GM12878 (cell line): ENCODE measurements at regions not wholly inside any gene's neighbourhood (a gene's known extent, or its start where the extent isn't known, plus 50 kb on each side); places are given as distances from the start of the nearest gene placed in this dataset.

ENCODE experiments used
- ASH2L ChIP-seq: fragments of 300-600, 200-600 bp; sonication (generic); IDR thresholded peaks from 2 replicates; pipeline ENCODE4 v1.6.1; 2017; ENCODE audit warnings: low read depth, mild to moderate bottlenecking, borderline replicate concordance
- ATF7 ChIP-seq: fragments of 450-650 bp; IDR thresholded peaks from 2 replicates; pipeline ENCODE4 v1.6.1; 2016; ENCODE audit warnings: low read depth, mild to moderate bottlenecking
- CEBPB ChIP-seq, 2 experiments: fragments of 150-350 bp in 1 of 2; IDR thresholded peaks; 2 replicates each; pipeline ENCODE4 v1.6.1; 2012 to 2014; ENCODE audit warnings: low read depth in 2 of 2, low read length in 2 of 2, borderline replicate concordance in 1 of 2, inconsistent platforms in 1 of 2
- CHD2 ChIP-seq: IDR thresholded peaks from 2 replicates; pipeline ENCODE4 v1.6.1; 2011; ENCODE audit warnings: low read depth, low read length, improper control_type of control experiment, borderline replicate concordance
- EGR1 ChIP-seq, 2 experiments: IDR thresholded peaks; 1 replicate in 1 of 2; 2 replicates in 1 of 2; pipeline ENCODE4 v1.6.1; 2011 to 2012; ENCODE audit warnings: low read depth in 2 of 2, low read length in 2 of 2, borderline replicate concordance in 1 of 2, mild to moderate bottlenecking in 1 of 2, moderate library complexity in 1 of 2
- EP300 ChIP-seq, 2 experiments: fragments of 150-350 bp in 1 of 2; IDR thresholded peaks; 2 replicates each; pipeline ENCODE4 v1.6.1; 2011 to 2012; ENCODE audit warnings: low read depth in 2 of 2, low read length in 2 of 2, borderline replicate concordance in 1 of 2, improper control_type of control experiment in 1 of 2, inconsistent platforms in 1 of 2; ENCODE audit not compliant: control insufficient read depth in 1 of 2
- ESRRA ChIP-seq: IDR thresholded peaks from 2 replicates; pipeline ENCODE4 v1.6.1; 2012; ENCODE audit warnings: mild to moderate bottlenecking, low read length, improper control_type of control experiment
- FOXM1 ChIP-seq: IDR thresholded peaks from 2 replicates; pipeline ENCODE4 v1.6.1; 2012; ENCODE audit warnings: low read depth, mild to moderate bottlenecking, inconsistent platforms, low read length, moderate library complexity
- HCFC1 ChIP-seq: fragments of 150-350 bp; IDR thresholded peaks from 2 replicates; pipeline ENCODE4 v1.6.1; 2014; ENCODE audit warnings: low read length
- JUNB ChIP-seq: IDR thresholded peaks from 2 replicates; pipeline ENCODE4 v1.6.1; 2016; ENCODE audit warnings: antibody characterized with exemption, mild to moderate bottlenecking
- JUND ChIP-seq: IDR thresholded peaks from 2 replicates; pipeline ENCODE4 v1.6.1; 2012; ENCODE audit warnings: low read depth, mild to moderate bottlenecking, low read length, improper control_type of control experiment, moderate library complexity
- MEF2A ChIP-seq: IDR thresholded peaks from 2 replicates; pipeline ENCODE4 v1.6.1; 2011; ENCODE audit warnings: low read depth, mild to moderate bottlenecking, low read length, moderate library complexity; ENCODE audit not compliant: insufficient read depth
- MEF2B ChIP-seq: fragments of 450-650 bp; IDR thresholded peaks from 2 replicates; pipeline ENCODE4 v1.6.1; 2018; ENCODE audit warnings: mild to moderate bottlenecking, moderate library complexity; ENCODE audit not compliant: partially characterized antibody, poor library complexity, severe bottlenecking
- NFYA ChIP-seq: IDR thresholded peaks from 2 replicates; pipeline ENCODE4 v1.6.1; 2011; ENCODE audit warnings: low read depth, mild to moderate bottlenecking, low read length, improper control_type of control experiment, borderline replicate concordance
- PAX8 ChIP-seq: fragments of 450-650 bp; IDR thresholded peaks from 2 replicates; pipeline ENCODE4 v1.6.1; 2017; ENCODE audit warnings: mild to moderate bottlenecking, moderate library complexity
- POLR2AphosphoS2 ChIP-seq: IDR thresholded peaks from 2 replicates; pipeline ENCODE4 v1.6.1; 2011; ENCODE audit warnings: low read depth, mild to moderate bottlenecking, low read length, improper control_type of control experiment, moderate library complexity
- POU2F2 ChIP-seq: IDR thresholded peaks from 3 replicates; pipeline ENCODE4 v1.6.1; 2011; ENCODE audit warnings: low read depth, mild to moderate bottlenecking, low read length, borderline replicate concordance
- RBBP5 ChIP-seq: fragments of 200-600 bp; sonication (generic); conservative IDR thresholded peaks from 2 replicates; pipeline ENCODE4 v1.6.1; 2016
- RCOR1 ChIP-seq: conservative IDR thresholded peaks from 2 replicates; pipeline ENCODE4 v1.6.1; 2012; ENCODE audit warnings: low read depth, low read length, improper control_type of control experiment
- SPI1 ChIP-seq: IDR thresholded peaks from 2 replicates; pipeline ENCODE4 v1.6.1; 2011; ENCODE audit warnings: low read depth, mild to moderate bottlenecking, low read length, moderate library complexity, borderline replicate concordance; ENCODE audit not compliant: insufficient read depth
- SREBF1 ChIP-seq: IDR thresholded peaks from 2 replicates; pipeline ENCODE4 v1.6.1; 2012; ENCODE audit warnings: mild to moderate bottlenecking, low read length
- SUPT20H ChIP-seq: IDR thresholded peaks from 2 replicates; pipeline ENCODE4 v1.6.1; 2011; ENCODE audit warnings: low read depth, mild to moderate bottlenecking, low read length, moderate library complexity, borderline replicate concordance; ENCODE audit not compliant: control insufficient read depth
- SUZ12 ChIP-seq: fragments of 200-600 bp; sonication (generic); IDR thresholded peaks from one replicate; pipeline ENCODE4 v1.6.1; 2018; ENCODE audit warnings: antibody characterized with exemption, mild to moderate bottlenecking; ENCODE audit not compliant: unreplicated experiment
- TCF3 ChIP-seq: IDR thresholded peaks from 2 replicates; pipeline ENCODE4 v1.6.1; 2012; ENCODE audit warnings: low read depth, mild to moderate bottlenecking, low read length, borderline replicate concordance; ENCODE audit not compliant: insufficient read depth
- USF1 ChIP-seq: IDR thresholded peaks from 2 replicates; pipeline ENCODE4 v1.6.1; 2011; ENCODE audit warnings: borderline replicate concordance, low read depth, mild to moderate bottlenecking, moderate library complexity, mixed read lengths, low read length; ENCODE audit not compliant: insufficient read depth; ENCODE audit errors: extremely low read length
- ZBED1 ChIP-seq: IDR thresholded peaks from 2 replicates; pipeline ENCODE4 v1.6.1; 2016; ENCODE audit warnings: borderline replicate concordance
- ZBTB33 ChIP-seq: fragments of 450-650 bp; IDR thresholded peaks from 2 replicates; pipeline ENCODE4 v1.6.1; 2017; ENCODE audit warnings: mild to moderate bottlenecking
- TF ChIP-seq, protein P1 (sequence below): fragments of 150-350 bp; IDR thresholded peaks from 2 replicates; pipeline ENCODE4 v1.6.1; 2014; ENCODE audit warnings: mild to moderate bottlenecking, low read depth, low read length

- TF ChIP-seq USF1 (no peak), TCF3 (peak; percentile 14; the same call in 1 of the 2 replicates), RCOR1 (no peak), PAX8 (no peak), HCFC1 (no peak), ASH2L (no peak), EGR1 (IDR thresholded peaks at IDR 0.05; ENCODE audit: borderline replicate concordance in 1 of 2, low read depth in 2 of 2, low read length in 2 of 2) (no peak), ESRRA (no peak), FOXM1 (no peak), SUPT20H (no peak), NFYA (no peak), JUNB (no peak), RBBP5 (no peak), MEF2A (0 out of 2 replicates have a peak, but pooled peaks have one; percentile 30), EP300 (IDR thresholded peaks at IDR 0.05; ENCODE audit: borderline replicate concordance in 1 of 2, control insufficient read depth in 1 of 2, low read depth in 2 of 2, low read length in 2 of 2) (0 out of 4 replicates have a peak, but pooled peaks of 1 of the 2 experiments have one; percentile 33), SREBF1 (no peak), POU2F2 (no peak), CEBPB (IDR thresholded peaks at IDR 0.05; ENCODE audit: borderline replicate concordance in 1 of 2, low read depth in 2 of 2, low read length in 2 of 2) (no peak), SUZ12 (no peak), MEF2B (peak; percentile 49), POLR2AphosphoS2 (no peak), ZBED1 (no peak), ZBTB33 (no peak), SPI1 (no peak), ATF7 (0 out of 2 replicates have a peak, but pooled peaks have one; percentile 14), CHD2 (no peak), JUND (no peak)
- TF ChIP-seq, protein P1, sequence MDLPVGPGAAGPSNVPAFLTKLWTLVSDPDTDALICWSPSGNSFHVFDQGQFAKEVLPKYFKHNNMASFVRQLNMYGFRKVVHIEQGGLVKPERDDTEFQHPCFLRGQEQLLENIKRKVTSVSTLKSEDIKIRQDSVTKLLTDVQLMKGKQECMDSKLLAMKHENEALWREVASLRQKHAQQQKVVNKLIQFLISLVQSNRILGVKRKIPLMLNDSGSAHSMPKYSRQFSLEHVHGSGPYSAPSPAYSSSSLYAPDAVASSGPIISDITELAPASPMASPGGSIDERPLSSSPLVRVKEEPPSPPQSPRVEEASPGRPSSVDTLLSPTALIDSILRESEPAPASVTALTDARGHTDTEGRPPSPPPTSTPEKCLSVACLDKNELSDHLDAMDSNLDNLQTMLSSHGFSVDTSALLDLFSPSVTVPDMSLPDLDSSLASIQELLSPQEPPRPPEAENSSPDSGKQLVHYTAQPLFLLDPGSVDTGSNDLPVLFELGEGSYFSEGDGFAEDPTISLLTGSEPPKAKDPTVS, result no peak
Observed at GRCh38 chr1:234670967-234671626, 61.1 kb upstream of the IRF2BP2 start (continued).
